NCI-H446 (cell line): ENCODE measurements at regions not wholly inside any gene's neighbourhood (a gene's known extent, or its start where the extent isn't known, plus 50 kb on each side); places are given as distances from the start of the nearest gene placed in this dataset.
A peak's percentile ranks its signal among the peaks of the same experiment; 100 is the strongest.

ENCODE experiments used
- DNase-seq, 2 experiments: peaks; one replicate each; lab custom pipeline; 2025; lab: John Stamatoyannopoulos, UW

GRCh38 chr4:19711871-19712270 is 539.8 kb upstream of the SLIT2 start:
- no peak for DNase-seq

GRCh38 chr4:19707876-19708275 is 543.8 kb upstream of the SLIT2 start:
- no peak for DNase-seq

DNA sequence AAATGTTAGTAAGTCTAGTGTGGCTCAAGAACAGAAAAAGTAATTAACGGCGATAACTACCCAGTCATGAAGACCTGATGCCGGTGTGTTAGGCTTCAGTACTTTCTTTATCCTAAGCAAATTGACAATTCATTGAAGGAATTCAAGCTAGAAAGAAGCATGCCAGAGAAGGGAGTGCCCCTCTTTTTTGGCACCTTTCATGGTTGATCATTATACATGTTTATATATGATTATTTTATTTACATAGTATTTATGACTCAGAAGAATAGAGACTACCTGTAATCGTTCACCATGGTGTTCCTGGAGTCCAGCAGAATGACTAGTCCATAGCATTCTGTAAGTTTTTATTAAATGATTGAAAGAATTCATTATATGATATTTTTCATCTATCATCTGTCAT is 548.3 kb upstream of the SLIT2 start:
- DNase-seq = no peak

- DNase-seq = no peak
Measured at GRCh38 chr4:19700992-19701391, 550.7 kb upstream of the SLIT2 start.

DNA sequence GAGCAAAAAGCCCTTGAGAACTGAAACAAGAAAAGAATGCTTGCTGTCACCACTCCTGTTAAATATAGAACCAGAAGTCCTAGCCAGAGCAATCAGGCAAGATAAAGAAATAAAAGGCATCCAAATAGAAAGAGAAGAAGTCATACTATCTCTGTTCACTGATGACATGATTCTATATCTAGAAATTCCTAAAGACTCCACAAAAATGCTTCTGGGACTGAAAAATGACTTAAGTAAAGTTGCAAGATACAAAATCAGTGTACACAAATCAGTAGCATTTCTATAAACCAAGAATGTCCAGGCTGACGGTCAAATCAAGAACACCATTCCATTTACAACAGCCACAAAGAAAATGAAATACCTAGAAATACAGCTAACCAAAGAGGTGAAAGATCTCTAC is 552.7 kb upstream of the SLIT2 start:
- no peak for DNase-seq

DNA sequence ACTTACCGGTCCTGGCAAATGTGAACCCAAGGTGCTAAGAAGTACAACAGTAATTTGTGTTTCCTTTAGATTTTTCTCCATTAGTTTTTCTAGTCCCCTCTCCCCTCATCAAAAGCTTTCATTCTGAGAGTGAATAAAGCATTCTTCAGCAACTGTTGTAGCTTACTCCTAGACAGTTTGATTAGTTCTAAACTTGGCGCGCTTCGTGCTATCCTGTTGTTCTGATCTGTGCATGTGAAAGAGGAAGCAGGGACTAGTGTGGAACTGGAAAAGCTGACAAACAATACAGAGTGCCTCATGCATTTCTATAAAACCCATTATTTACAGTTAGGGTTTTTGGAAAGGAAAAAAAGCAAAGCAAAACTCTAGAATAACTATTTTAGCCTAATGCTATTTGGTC is 556.9 kb upstream of the SLIT2 start:
- DNase-seq = no peak

- no peak for DNase-seq
Measured at GRCh38 chr4:19693936-19694570, 557.7 kb upstream of the SLIT2 start.

DNA sequence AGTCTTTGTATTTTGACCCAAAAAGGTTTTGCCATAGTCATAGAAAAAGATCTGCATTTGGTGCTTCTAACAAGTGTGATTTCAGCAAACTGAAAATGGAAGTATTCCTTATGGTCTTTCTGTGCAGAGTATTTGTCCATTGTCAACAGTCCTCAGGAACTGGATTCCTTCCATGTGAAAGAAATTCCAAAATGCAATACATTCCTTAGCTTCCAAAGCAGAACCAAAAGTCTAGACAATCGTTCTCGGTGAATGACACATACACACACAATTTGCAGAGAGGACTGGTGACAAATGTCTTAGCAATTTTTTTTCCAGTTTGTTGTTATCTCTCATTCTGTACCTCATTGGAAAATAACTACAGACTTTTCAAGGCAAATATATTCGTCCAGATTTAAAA is 562.2 kb upstream of the SLIT2 start:
- DNase-seq = no peak

DNA sequence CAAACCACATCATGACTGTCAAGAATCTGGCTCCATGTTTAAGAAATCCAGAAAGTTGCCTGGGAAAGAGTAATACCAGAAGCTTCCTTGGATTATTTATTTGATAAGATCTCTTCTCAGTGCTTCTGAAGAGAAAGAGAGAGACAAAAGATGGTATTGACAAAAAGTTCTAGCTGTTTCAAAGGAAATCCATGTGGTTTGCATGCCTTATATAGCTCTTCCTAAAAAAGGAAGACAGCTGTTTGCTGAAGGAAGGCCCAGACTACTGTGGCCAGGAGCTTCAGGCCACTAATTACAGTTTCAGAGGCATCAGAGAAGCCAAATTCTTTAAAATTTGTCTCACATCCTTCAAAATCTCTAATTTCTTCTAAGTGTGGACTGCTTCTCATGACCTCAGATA is 565.2 kb upstream of the SLIT2 start:
- no peak for DNase-seq

- no peak for DNase-seq
Measured at GRCh38 chr4:19684084-19684483, 567.6 kb upstream of the SLIT2 start.

- DNase-seq = no peak
Measured at GRCh38 chr4:19683426-19683825, 568.3 kb upstream of the SLIT2 start.

DNA sequence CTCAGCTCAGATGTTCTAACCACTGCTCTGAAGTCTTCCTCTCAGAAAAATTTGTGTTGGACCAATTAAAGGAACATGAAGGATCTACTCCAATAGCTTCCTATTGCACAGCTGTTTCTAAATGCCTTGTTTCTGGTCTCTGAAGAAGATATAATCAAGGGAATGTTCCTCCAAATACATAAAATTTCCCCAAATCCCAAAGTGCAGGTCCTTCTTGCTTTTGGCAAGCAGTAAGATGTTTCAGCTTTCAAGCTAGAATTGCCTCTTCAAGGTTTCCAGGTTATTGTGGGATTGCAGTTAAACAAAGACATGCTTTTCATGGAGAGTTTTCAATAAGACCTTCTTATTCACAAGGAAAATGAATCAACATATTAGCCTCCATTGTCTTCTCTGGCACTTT is 574.5 kb upstream of the SLIT2 start:
- no peak for DNase-seq

DNA sequence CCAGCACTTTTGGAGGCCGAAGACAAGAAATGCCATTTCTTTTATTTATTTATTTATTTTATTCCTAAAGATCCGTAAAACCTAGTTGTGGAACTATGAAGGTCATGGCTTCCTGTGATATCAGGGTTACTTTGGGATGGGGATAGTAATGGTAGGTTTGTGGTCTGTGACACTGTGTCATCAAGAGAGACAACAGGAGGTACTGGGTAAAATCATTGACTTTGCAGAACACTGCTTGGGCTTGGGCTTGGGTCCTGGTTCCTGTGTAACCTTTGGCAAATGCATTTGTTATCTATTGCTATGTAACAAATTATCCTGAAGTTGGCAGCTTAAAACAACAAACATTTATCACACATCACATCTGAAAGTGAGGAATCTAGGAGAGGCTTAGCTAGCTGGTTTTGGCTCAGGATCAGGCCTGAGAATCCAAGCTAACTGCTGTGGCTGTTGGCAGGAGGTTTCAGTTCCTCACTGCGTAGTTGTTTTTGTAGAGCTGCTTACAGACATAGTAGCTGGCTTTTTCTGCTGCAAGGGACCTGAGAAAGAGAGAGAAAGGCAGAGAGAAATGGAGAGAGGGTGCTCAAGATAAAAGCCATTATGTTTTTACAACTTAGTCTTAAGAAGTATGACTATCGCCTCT is 576.4 kb upstream of the SLIT2 start:
- peak in 1 of 2 experiments; percentile 33 for DNase-seq

DNA sequence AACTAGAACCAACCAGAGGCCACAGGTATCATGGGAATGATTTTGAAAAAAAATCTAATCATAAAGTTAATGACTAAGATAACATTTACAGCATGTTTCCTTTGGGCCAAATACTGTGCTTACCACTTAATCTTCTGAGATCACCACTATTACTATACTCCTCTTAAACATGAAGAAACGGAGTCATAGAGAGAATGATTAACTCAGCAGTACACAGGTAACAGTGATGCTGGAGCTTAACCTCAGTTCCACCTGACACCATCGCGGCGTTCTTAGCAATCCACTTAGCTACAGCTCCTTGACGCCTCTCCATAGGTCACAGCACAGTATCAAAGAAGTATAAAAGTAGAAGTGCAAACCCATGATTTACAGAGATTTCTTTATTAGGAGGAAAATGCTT is 592.6 kb upstream of the SLIT2 start:
- no peak for DNase-seq

DNA sequence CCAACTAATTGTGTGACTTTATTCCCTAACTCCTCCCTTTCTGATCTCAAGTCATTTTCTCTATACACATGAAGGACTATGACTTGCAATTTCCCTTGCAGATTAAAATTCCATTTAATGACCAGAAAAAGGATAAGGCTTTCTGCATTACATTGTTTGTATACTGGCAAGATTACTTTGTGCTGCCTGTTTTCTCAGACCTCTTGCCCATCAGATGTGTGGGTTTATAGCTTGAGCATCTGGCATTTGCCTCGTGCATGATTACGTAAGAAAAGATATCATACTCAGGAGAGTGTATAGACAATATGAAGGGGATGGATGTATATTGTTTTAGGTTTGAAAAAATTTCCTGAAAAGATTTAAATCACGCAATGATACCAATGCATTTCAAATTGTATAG is 593.8 kb upstream of the SLIT2 start:
- DNase-seq = no peak

DNA sequence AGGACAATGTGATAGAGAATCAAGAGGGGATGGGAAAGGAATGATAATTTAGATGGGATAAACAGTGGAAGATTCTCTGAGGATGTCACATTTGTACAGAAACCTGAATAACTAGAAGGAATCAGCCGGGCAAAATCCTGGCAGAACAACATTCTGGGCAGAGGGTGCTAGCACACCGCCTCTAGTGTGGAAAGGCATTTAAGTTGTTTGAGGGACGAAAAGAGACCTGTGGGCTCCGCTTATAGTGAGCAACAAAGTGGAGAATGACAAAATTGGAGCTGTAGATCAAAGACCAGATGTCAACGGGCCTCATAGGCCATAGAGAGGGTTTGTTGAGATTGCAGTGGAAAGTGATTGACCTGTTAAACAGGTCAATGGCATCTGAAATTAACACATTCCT is 596.0 kb upstream of the SLIT2 start:
- no peak for DNase-seq

DNA sequence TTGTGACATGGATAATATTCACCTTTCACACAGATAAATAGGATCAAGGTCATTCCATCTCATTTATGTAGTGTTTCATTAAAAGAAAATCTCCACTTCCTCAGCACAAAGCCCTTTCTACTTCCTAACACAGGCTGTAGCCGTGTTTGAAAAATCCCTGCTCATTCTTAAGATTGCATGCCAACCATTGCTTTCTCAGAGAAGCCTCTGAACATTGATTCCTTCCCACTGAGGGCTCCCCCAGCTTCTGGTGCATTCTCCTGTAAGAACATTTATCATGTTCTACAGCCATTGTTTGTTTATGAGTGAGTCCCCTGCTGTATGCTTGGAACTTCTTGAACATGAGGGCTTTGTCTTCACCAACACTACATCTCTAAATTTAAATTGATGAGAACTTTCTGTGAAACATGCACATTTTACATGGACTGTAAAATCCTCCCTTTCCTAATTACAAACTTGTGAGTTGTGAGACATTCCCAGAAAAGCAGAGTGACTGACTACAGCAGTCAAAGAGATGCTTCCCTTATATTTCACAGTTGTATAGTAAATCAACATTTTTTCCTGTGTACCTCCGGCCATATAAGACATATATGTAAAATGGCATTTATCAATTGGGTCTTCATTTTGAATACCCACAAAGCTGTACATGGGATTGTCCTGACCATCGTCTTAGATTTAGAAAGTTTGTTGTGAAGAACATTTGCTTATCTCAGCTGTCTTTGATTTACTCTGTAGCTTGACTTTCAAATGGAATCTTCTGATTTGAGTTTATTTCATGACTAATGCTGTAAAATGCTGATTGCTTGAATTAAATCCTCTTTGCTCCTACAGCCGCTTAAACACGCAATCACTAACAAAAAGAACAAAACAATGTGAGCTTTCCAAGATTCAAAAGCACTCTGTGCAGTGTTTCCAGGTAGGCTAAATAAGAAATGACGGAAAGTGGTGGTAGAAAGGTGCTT is 600.5 kb upstream of the SLIT2 start:
- no peak for DNase-seq

GRCh38 chr4:19645589-19645988 is 606.1 kb upstream of the SLIT2 start:
- DNase-seq = no peak

- DNase-seq = no peak
Measured at GRCh38 chr4:19636451-19636850, 615.3 kb upstream of the SLIT2 start.

- DNase-seq = no peak
Measured at GRCh38 chr4:19631814-19632213, 619.9 kb upstream of the SLIT2 start.

- DNase-seq = no peak
Measured at GRCh38 chr4:19623866-19624265, 627.8 kb upstream of the SLIT2 start.

DNA sequence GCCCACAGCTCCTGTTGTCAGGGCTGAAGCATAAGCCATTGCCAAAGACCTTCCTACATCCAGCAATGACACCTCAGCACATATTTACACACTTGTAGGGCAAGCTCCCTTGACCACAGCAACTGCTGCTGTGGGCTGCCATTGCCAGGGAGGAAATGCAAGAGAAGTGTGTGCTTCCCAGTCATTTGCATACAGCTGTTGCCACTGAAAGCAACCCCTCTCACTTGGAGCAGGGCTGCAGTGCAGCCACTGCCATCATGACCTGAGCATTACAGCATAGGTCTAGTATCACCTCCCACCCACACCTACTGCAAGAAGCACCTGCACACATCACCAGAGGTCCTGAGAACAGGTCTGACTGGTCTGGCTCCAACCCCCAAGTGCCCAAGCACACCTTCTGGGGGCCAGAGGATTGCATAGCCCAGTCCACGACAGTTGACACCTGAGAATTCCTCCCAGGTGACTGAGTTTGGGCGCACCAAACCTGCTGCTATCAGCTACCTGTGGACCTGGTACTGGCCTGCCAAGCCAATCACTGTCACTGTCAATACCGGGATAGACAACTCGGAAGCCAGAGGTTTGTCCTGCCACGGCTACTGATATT is 636.5 kb upstream of the SLIT2 start:
- no peak for DNase-seq

- no peak for DNase-seq
Measured at GRCh38 chr4:19614171-19614570, 637.5 kb upstream of the SLIT2 start.
